GM06990 (cell line): ENCODE measurements at regions not wholly inside any gene's neighbourhood (a gene's known extent, or its start where the extent isn't known, plus 50 kb on each side); places are given as distances from the start of the nearest gene placed in this dataset.

ENCODE experiments used
- DNase-seq: peaks from one replicate; pipeline ENCODE4 v3.0.0-alpha.2; 2011; ENCODE audit not compliant: insufficient read length; ENCODE audit errors: extremely low read depth
- H3K27me3 ChIP-seq: replicated peaks from 2 replicates; pipeline ENCODE4 v1.6.0; 2011; ENCODE audit warnings: low read length; ENCODE audit not compliant: control insufficient read depth, insufficient read depth
- H3K36me3 ChIP-seq: 2 replicates; pipeline ENCODE4 v1.5.1; 2011; ENCODE audit warnings: low read length; ENCODE audit not compliant: control insufficient read depth, insufficient read depth
- H3K4me3 ChIP-seq: replicated peaks from 2 replicates; pipeline ENCODE4 v1.5.1; 2011; ENCODE audit warnings: low read depth, mild to moderate bottlenecking, control low read depth, low read length
- TF ChIP-seq, protein P1 (sequence below): IDR thresholded peaks from 2 replicates; pipeline ENCODE4 v1.5.1; 2011; ENCODE audit warnings: low read length, control low read depth, mild to moderate bottlenecking, inconsistent platforms; ENCODE audit not compliant: insufficient read depth, poor library complexity, severe bottlenecking

DNA sequence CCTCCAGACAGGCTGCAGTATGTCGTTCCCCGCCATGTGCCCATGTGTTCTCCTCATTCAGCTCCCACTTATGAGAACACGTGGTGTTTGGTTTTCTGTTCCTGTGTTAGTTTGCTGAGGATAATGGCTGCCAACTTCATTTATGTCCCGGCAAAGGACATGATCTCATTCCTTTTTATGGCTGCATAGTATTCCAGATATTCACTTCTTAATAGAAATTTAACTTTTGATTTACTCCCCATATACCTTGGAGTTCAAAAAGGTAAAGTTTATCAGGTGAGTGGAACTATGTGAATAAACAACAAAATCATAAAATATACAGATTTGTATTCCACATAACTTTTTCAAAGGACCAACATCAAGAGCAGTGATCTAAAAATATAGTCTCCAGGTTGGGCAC, 372.6 kb downstream of the STK39 start:
- no peak overlapping the region for H3K4me3 ChIP-seq
- H3K27me3 ChIP-seq: no peaks in the 10 kb centered on the region
- DNase-seq: no peak
- no peaks in the 10 kb centered on the region for H3K36me3 ChIP-seq
- TF ChIP-seq, protein P1, sequence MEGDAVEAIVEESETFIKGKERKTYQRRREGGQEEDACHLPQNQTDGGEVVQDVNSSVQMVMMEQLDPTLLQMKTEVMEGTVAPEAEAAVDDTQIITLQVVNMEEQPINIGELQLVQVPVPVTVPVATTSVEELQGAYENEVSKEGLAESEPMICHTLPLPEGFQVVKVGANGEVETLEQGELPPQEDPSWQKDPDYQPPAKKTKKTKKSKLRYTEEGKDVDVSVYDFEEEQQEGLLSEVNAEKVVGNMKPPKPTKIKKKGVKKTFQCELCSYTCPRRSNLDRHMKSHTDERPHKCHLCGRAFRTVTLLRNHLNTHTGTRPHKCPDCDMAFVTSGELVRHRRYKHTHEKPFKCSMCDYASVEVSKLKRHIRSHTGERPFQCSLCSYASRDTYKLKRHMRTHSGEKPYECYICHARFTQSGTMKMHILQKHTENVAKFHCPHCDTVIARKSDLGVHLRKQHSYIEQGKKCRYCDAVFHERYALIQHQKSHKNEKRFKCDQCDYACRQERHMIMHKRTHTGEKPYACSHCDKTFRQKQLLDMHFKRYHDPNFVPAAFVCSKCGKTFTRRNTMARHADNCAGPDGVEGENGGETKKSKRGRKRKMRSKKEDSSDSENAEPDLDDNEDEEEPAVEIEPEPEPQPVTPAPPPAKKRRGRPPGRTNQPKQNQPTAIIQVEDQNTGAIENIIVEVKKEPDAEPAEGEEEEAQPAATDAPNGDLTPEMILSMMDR: no peak

DNA sequence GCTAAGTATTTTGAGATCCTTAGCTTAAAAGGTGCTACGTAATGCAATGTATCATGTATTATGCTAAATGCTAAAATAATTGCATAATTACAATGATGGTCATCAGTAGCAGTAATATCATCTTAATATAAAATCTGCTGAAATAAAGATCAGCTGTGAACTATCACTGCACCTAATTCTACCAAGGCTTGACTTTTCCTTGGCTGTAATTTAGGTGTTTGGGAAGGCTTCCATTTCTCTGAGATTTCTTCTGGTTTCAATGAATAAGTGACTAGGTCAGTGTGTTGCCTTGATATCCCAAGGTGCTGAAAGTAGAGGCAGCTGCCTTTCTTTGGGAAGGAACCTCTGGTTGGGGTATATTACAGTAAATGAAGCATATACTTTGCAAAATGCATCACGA, 376.1 kb downstream of the STK39 start:
- no peak for DNase-seq
- Histone ChIP-seq H3K27me3 (no peaks in the 10 kb centered on the region), H3K36me3 (no peaks in the 10 kb centered on the region), H3K4me3 (no peak overlapping the region)
- TF ChIP-seq, protein P1: no peak

DNA sequence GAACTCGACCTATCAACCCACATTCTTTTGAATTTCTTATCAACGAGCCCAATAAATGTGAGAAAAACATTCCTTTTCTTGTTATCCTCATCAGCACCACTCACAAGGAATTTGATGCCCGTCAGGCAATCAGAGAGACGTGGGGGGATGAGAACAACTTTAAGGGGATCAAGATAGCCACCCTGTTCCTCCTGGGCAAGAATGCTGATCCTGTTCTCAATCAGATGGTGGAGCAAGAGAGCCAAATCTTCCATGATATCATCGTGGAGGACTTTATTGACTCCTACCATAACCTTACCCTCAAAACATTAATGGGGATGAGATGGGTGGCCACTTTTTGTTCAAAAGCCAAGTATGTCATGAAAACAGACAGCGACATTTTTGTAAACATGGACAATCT, 378.2 kb downstream of the STK39 start:
- Histone ChIP-seq H3K4me3 (no peak overlapping the region), H3K27me3 (no peaks in the 10 kb centered on the region), H3K36me3 (no peaks in the 10 kb centered on the region)
- TF ChIP-seq, protein P1: no peak
- DNase-seq: no peak

DNA sequence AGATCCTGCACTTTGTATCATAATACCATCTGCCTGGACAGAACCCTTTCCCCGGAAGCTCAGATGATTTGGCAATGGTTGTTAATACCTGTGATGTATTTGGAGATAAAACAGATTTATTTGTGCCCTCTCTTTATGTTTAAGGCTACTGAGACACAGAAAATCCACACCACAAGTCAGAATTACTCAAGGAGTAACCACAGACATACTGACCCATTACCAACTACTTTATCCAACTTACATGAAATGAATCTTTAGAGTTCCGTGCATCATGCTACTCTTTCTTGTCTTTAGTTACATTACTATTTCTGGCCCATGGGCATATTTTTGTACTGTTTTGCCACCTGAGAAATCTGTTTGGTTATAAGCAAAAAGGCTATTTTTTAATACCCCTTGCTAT, 384.0 kb downstream of the STK39 start:
- TF ChIP-seq, protein P1: no peak
- no peaks in the 10 kb centered on the region for H3K27me3 ChIP-seq
- no peaks in the 10 kb centered on the region for H3K36me3 ChIP-seq
- H3K4me3 ChIP-seq: no peak overlapping the region
- DNase-seq: no peak

DNA sequence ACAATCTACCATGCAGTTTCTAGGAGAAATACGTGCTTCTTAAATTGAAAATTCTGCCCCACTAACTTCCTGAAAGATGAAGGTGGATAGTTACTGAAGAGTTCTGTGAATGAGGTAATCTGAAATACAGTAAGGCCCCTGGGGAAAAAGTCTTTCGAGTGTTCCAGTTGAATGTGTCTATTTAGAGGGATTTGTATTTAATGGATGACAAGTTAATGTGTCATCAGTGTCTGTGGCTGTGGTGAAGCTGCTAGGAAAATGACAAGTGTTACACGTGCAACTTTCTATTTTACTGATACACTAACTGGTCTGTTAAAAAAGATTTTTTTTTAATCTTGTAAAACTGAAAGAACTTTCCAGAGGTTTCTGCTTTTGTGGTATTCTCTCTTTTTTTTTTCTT, 384.6 kb downstream of the STK39 start:
- no peak overlapping the region for H3K4me3 ChIP-seq
- no peaks in the 10 kb centered on the region for H3K27me3 ChIP-seq
- TF ChIP-seq, protein P1: no peak
- no peak for DNase-seq
- no peaks in the 10 kb centered on the region for H3K36me3 ChIP-seq

DNA sequence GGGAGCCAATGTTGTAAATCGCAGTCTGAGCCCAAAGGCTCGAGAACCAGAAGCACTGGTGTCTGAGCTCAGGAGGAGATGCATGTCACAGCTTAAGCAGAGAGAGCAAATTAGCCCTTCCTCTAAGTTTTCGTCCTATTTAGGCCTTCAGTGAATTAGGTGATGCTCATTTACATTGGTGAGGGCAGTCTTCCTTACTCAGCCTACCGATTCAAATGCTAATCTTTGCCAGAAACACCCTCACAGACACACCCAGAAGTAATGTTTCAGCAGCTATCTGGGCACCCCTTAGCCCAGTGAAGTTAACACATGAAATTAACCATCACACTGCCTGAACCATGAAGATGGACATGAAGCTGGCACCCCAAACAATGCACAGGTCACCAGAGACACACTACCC, 385.1 kb downstream of the STK39 start:
- TF ChIP-seq, protein P1: no peak
- no peaks in the 10 kb centered on the region for H3K36me3 ChIP-seq
- no peak overlapping the region for H3K4me3 ChIP-seq

More for the DNA sequence above, 385.1 kb downstream of the STK39 start:
- no peak for DNase-seq
- no peaks in the 10 kb centered on the region for H3K27me3 ChIP-seq
